Spleen (tissue), 7 donors: ENCODE measurements at regions not wholly inside any gene's neighbourhood (a gene's known extent, or its start where the extent isn't known, plus 50 kb on each side); places are given as distances from the start of the nearest gene placed in this dataset.
"Not testable (repeated sequence)": the region's sequence is repeated elsewhere in the genome, so short reads cannot be mapped to it uniquely, and the experiment has no call there.

Experiments
- CTCF ChIP-seq, 11 experiments: fragments of 200-600 bp in 7 of 11; fragments of 450-650 bp in 4 of 11; sonication (generic) in 4 of 11; IDR thresholded peaks in 8 of 11; conservative IDR thresholded peaks in 3 of 11; 1 replicate in 7 of 11; 2 replicates in 4 of 11; pipeline versions ENCODE4 v1.4.0 to v1.8.0; 2016 to 2021; ENCODE audit warnings: antibody characterized with exemption in 11 of 11, inconsistent platforms in 4 of 11, mild to moderate bottlenecking in 1 of 11
- POLR2A ChIP-seq, 3 donors: fragments of 450-650 bp; IDR thresholded peaks; one replicate each; pipeline ENCODE4 v1.5.1; 2017; ENCODE audit warnings: antibody characterized with exemption in 3 of 3, mild to moderate bottlenecking in 1 of 3
- POLR2AphosphoS5 ChIP-seq, 3 donors: sonication (generic); formaldehyde crosslinking; IDR thresholded peaks; one replicate each; pipeline ENCODE4 v1.5.1; 2017; ENCODE audit warnings: antibody characterized with exemption in 3 of 3
- donor health status: DM: no; HTN: no; CAD: no; lungs with moderate emphysema.
- donor health status: DM: no; HTN: no; CAD: no.
- donor health status: DM: no; HTN: no; CAD: no.

- TF ChIP-seq CTCF (IDR thresholded peaks at IDR 0.05 in 8 of 11, conservative IDR thresholded peaks at IDR 0.05 in 3 of 11); POLR2A (IDR thresholded peaks at IDR 0.05); POLR2AphosphoS5 (IDR thresholded peaks at IDR 0.05): not testable (repeated sequence)
Observed at GRCh38 chrY:3213183-3213582, 278.0 kb downstream of the ZFY start.
